H54 (cell line): ENCODE measurements at regions not wholly inside any gene's neighbourhood (a gene's known extent, or its start where the extent isn't known, plus 50 kb on each side); places are given as distances from the start of the nearest gene placed in this dataset.
A peak's percentile ranks its signal among the peaks of the same experiment; 100 is the strongest.
"Not testable (repeated sequence)": the region's sequence is repeated elsewhere in the genome, so short reads cannot be mapped to it uniquely, and the experiment has no call there.

Experiments used
- DNase-seq: peaks from one replicate; pipeline ENCODE4 v3.0.0; 2011; ENCODE audit warnings: low spot score, mixed read lengths; ENCODE audit not compliant: insufficient read length
- FAIRE-seq: peaks from 3 replicates; lab custom pipeline; 2011; peaks lifted over from hg19 to GRCh38; lab: Jason Lieb, UNC
- POLR2A ChIP-seq: IDR thresholded peaks from 2 replicates; pipeline ENCODE4 v1.6.1; 2011; ENCODE audit warnings: low read depth, mild to moderate bottlenecking, low read length

DNA sequence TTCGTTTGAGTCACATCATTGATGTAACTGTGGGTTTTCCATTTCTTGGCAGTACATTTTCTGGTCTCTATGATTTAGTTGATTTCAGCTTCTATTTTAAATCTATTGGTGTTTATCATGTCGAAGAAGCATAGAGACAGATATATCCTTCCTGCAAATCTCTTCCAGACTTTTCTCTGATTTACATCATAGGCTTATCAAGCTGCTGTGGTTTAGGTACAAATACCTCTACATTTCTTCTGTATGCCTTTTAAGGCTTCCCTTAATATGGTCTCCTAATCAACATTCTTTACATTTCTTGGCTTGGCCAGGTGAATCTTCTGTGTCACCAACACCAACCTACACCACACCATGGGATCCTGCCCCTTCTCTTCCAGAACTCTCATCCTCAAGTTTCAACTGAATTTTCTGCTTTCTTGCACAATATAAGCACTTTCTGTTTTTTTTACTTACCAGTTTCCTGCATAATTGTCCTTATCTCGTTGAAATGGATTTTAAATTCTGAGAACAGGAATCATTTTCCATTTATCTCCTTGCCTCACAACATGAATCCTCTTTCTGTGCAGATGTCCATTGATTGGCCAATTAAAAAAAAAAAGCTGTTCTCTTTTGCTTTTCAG lies 626.9 kb downstream of the ANKRD50 start:
- DNase-seq (no peak), FAIRE-seq (no peak)
- TF ChIP-seq POLR2A, result no peak

GRCh38 chr4:124090021-124090420 lies 622.5 kb downstream of the ANKRD50 start:
- no peak for TF ChIP-seq POLR2A
- DNase-seq (no peak), FAIRE-seq (no peak)

DNA sequence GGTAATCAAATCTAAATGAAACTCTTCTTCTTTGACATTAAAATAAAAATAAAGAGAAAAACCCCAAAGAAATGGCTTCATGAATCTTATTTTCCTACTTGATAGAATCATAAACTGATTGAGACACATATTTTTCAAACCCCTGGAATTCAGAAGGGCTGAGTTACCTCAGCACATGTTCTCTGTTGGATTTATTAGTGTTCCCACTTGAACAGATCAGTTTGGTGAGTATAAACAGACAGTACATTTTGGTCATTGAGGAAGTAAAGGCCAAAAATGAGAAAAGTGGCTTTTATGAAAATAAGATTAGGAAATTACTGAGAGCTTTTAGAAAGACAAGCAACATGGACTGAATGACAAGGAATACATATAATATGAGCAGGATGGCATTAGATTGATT lies 620.4 kb downstream of the ANKRD50 start:
- FAIRE-seq, result no peak
- no peak for TF ChIP-seq POLR2A
- no peak for DNase-seq

DNA sequence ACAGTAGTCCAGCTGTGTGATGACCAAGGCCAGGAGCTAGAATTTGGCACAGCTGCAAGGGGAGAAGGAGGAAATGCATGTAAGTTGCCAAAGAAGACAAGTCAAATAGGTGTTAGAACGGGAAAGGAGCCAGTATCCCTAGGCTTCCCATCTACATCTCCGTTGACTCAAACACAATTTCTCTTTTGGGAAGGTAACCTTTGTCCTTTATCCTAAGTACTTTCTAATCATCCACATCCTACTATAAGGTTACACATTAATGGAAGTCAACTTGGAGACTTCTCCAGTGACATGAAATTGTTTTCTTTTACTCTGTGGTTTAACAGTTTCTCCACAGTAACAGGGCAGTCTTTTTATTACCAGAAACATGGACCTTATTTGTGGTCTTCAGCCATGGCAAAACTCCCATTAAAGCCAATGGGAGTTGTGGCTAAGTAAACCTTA lies 620.0 kb downstream of the ANKRD50 start:
- DNase-seq, result no peak
- no peak for FAIRE-seq
- no peak for TF ChIP-seq POLR2A

- no peak for TF ChIP-seq POLR2A
- DNase-seq, result no peak
- FAIRE-seq, result no peak
These were observed 616.9 kb downstream of the ANKRD50 start for GRCh38 chr4:124095621-124096020.

- TF ChIP-seq POLR2A, result no peak
- DNase-seq, result no peak
- FAIRE-seq, result no peak
These were observed 616.2 kb downstream of the ANKRD50 start for GRCh38 chr4:124096290-124096689.

- no peak for DNase-seq
- no peak for FAIRE-seq
These were observed 615.1 kb downstream of the ANKRD50 start for GRCh38 chr4:124097447-124097846.

DNA sequence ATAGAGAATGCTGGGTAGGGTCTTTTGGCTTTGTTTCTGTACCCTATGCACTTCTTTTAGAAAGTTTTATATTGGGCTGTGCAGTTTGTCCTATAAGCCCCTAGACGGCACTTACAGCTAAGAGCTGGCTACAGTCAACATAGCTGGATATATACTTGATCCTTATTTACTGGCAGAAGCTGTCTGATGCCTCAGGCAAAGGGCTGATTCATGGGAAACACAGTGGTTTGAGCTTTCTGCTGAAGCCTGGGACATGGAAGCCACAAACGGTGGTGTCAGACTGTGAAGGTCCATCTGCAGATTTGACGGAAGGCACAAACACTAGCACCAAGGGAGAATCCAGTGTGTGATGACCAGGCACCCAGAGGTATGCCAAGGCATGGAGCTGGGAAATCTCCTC lies 608.4 kb downstream of the ANKRD50 start:
- DNase-seq, result no peak
- no peak for TF ChIP-seq POLR2A
- FAIRE-seq, result no peak

More at GRCh38 chr4:124097447-124097846, 615.1 kb downstream of the ANKRD50 start:
- TF ChIP-seq POLR2A, result no peak

DNA sequence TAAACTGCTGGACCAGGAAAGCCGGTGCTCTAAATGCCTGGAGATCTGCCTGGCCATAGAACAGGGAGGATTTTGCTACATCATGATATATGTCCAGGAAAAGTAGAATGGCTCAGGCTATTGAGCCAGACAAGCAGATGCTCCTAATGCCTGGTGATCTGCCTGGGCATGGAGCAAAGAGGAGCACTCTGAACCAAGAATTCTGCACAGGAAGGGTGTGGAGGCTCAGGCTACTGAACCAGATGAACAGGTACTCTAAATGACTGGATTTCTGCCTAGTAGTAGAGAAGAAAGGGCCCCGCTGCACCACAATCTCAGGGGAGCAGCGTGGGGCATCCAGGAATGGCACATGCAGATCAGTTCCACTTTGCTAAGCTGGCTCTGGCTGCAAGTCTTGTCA lies 607.9 kb downstream of the ANKRD50 start:
- no peak for FAIRE-seq
- no peak for TF ChIP-seq POLR2A
- DNase-seq, result no peak

DNA sequence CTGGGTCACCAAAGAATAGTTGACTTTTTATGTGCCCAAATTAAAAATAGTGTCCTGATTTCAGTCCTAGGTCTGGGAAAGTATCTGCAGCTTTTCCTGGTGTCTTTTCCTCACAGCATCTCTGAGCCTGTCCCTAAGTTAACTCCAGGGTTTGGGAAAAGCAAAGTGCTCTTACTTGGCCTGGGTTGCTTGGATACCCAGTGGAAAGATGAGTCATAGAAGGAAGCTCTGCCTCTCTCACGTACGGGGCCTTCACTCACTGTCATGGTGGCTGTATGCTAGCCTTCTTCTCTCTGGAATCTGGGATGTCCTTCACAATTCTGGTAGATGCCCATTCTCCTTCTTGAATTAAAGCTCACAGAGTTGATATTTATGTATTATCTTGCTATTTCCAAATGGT lies 607.3 kb downstream of the ANKRD50 start:
- no peak for FAIRE-seq
- DNase-seq, result no peak
- TF ChIP-seq POLR2A, result no peak

DNA sequence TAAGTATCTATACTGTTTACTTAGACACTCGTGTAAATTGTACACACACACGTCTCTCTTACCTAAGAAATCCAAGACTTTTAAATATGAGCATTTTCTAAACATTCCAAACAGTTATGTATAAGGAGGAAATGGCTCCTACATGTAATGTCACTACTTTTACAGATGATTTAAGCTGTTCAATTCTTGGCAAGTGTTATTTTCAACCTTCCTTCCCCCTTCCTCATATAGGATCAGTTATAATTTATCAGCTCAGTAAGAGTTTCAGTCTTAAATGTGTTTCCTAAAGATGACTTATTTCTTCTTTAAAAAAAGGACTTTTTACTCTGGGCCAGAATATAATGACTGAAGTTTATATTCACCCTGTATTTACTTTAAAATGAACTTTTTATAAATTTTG lies 601.1 kb downstream of the ANKRD50 start:
- TF ChIP-seq POLR2A, result no peak
- FAIRE-seq, result no peak

GRCh38 chr4:124111922-124112321 lies 600.6 kb downstream of the ANKRD50 start:
- DNase-seq (no peak), FAIRE-seq (peak; percentile 15)
- TF ChIP-seq POLR2A, result no peak

More for the DNA sequence above, 601.1 kb downstream of the ANKRD50 start:
- DNase-seq, result no peak

- DNase-seq, result no peak
- no peak for FAIRE-seq
- no peak for TF ChIP-seq POLR2A
These were observed 594.5 kb downstream of the ANKRD50 start for GRCh38 chr4:124118061-124118460.

- TF ChIP-seq POLR2A, result no peak
- FAIRE-seq, result no peak
- DNase-seq, result no peak
These were observed 591.0 kb downstream of the ANKRD50 start for GRCh38 chr4:124121461-124121971.

GRCh38 chr4:124123181-124123580 lies 589.4 kb downstream of the ANKRD50 start:
- no peak for FAIRE-seq
- no peak for TF ChIP-seq POLR2A

DNA sequence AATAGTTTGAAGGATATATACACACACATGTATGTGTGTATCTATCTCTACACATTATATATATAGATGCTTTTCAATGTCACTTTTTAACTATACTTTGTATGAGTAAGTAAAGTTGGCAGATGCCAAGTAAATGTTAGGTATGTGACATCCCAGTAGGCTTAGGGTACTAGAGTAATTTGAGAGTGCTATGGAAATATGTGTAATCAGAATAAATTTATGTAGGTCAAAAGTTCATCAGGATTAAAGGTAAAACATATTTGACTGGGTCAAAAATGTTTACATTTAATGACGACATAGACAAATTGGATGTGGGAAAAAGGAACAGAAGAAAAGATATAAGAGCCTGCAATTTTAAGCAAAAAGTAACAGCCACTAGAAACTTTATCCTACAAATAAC lies 588.8 kb downstream of the ANKRD50 start:
- FAIRE-seq (no peak), DNase-seq (no peak)
- TF ChIP-seq POLR2A, result no peak

More at GRCh38 chr4:124123181-124123580, 589.4 kb downstream of the ANKRD50 start:
- no peak for DNase-seq

- not testable (repeated sequence) for DNase-seq, FAIRE-seq
These were observed 581.2 kb downstream of the ANKRD50 start for GRCh38 chr4:124131324-124131723.
